ENCODE measurements at regions not wholly inside any gene's neighbourhood (a gene's known extent, or its start where the extent isn't known, plus 50 kb on each side); places are given as distances from the start of the nearest gene placed in this dataset.

- H3K9me3 ChIP-seq (ENCODE audit: control insufficient read depth, low read length) = no peaks in the 10 kb centered on the region
- H3K36me3 ChIP-seq (ENCODE audit: control insufficient read depth, insufficient read depth, low read length) = no peaks in the 10 kb centered on the region
- no peak overlapping the region for H3K4me3 ChIP-seq (ENCODE audit: insufficient read depth, low read depth, low read length, poor library complexity, severe bottlenecking)
- no peak for DNase-seq
- H3K27ac ChIP-seq (ENCODE audit: insufficient read depth, low read length, poor library complexity, severe bottlenecking) = no peak overlapping the region
- no peaks in the 10 kb centered on the region for H3K4me1 ChIP-seq (ENCODE audit: control insufficient read depth, insufficient read depth, low read length, poor library complexity, severe bottlenecking)
- H3K27me3 ChIP-seq (replicated peaks; ENCODE audit: control insufficient read depth, insufficient read depth, low read length, poor library complexity, severe bottlenecking) = no peaks in the 10 kb centered on the region
Observed at GRCh38 chr4:111602848-111603247, 542.4 kb upstream of the FAM241A start.

- H3K27me3 ChIP-seq (replicated peaks; ENCODE audit: control insufficient read depth, insufficient read depth, low read length, poor library complexity, severe bottlenecking) = no peaks in the 10 kb centered on the region
- no peaks in the 10 kb centered on the region for H3K36me3 ChIP-seq (ENCODE audit: control insufficient read depth, insufficient read depth, low read length)
- H3K27ac ChIP-seq (ENCODE audit: insufficient read depth, low read length, poor library complexity, severe bottlenecking) = no peak overlapping the region
- no peak for DNase-seq
- H3K9me3 ChIP-seq (ENCODE audit: control insufficient read depth, low read length) = no peaks in the 10 kb centered on the region
- H3K4me3 ChIP-seq (ENCODE audit: insufficient read depth, low read depth, low read length, poor library complexity, severe bottlenecking) = no peak overlapping the region
- H3K4me1 ChIP-seq (ENCODE audit: control insufficient read depth, insufficient read depth, low read length, poor library complexity, severe bottlenecking) = no peaks in the 10 kb centered on the region
Observed at GRCh38 chr4:111605111-111605510, 540.1 kb upstream of the FAM241A start.

DNA sequence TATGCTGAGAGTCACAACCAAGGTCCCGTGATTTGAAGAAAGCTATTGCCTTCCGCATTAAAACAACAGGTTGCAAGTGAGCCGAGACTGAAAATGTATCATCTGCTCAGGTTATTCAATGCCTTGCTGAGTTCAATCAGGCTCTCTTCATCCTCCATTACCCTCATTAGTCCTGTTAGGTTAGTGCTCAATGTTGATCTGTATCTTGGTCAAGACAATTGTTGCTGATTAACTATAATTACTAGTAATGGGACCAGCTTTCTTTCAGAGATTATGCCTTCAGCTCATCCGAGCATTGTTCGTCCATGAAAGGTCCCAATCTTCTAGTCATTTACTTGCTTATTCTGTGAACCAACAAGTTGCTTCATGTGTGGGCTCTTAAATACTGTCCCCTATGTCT is 534.6 kb upstream of the FAM241A start:
- H3K4me1 ChIP-seq (ENCODE audit: control insufficient read depth, insufficient read depth, low read length, poor library complexity, severe bottlenecking) = no peaks in the 10 kb centered on the region
- H3K36me3 ChIP-seq (ENCODE audit: control insufficient read depth, insufficient read depth, low read length) = no peaks in the 10 kb centered on the region
- no peak overlapping the region for H3K27ac ChIP-seq (ENCODE audit: insufficient read depth, low read length, poor library complexity, severe bottlenecking)
- no peaks in the 10 kb centered on the region for H3K27me3 ChIP-seq (replicated peaks; ENCODE audit: control insufficient read depth, insufficient read depth, low read length, poor library complexity, severe bottlenecking)
- DNase-seq = no peak
- no peak overlapping the region for H3K4me3 ChIP-seq (ENCODE audit: insufficient read depth, low read depth, low read length, poor library complexity, severe bottlenecking)
- H3K9me3 ChIP-seq (ENCODE audit: control insufficient read depth, low read length) = no peaks in the 10 kb centered on the region

- no peaks in the 10 kb centered on the region for H3K36me3 ChIP-seq (ENCODE audit: control insufficient read depth, insufficient read depth, low read length)
- no peaks in the 10 kb centered on the region for H3K9me3 ChIP-seq (ENCODE audit: control insufficient read depth, low read length)
- no peak overlapping the region for H3K4me3 ChIP-seq (ENCODE audit: insufficient read depth, low read depth, low read length, poor library complexity, severe bottlenecking)
- no peaks in the 10 kb centered on the region for H3K27me3 ChIP-seq (replicated peaks; ENCODE audit: control insufficient read depth, insufficient read depth, low read length, poor library complexity, severe bottlenecking)
- H3K4me1 ChIP-seq (ENCODE audit: control insufficient read depth, insufficient read depth, low read length, poor library complexity, severe bottlenecking) = no peaks in the 10 kb centered on the region
- H3K27ac ChIP-seq (ENCODE audit: insufficient read depth, low read length, poor library complexity, severe bottlenecking) = no peak overlapping the region
- DNase-seq = no peak
Observed at GRCh38 chr4:111618908-111619307, 526.3 kb upstream of the FAM241A start.

DNA sequence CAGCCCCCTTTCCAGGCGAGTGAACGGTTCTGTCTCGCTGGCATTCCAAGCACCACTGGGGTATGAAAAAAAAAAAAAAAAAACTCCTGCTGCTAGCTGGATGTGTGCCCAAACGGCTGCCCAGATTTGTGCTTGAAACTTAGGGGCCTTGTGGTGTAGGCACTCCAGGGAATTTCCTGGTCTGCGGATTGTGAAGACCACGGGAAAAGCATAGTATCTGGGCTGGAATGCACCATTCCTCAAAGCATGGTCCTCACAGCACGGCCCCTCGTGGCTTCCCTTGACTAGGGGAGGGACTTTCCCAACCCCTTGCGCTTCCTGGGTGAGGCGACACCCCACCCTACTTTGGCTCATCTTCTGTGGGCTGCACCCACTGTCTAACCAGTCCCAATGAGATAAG is 516.8 kb upstream of the FAM241A start:
- no peaks in the 10 kb centered on the region for H3K36me3 ChIP-seq (ENCODE audit: control insufficient read depth, insufficient read depth, low read length)
- no peaks in the 10 kb centered on the region for H3K9me3 ChIP-seq (ENCODE audit: control insufficient read depth, low read length)
- DNase-seq = no peak
- H3K27me3 ChIP-seq (replicated peaks; ENCODE audit: control insufficient read depth, insufficient read depth, low read length, poor library complexity, severe bottlenecking) = no peaks in the 10 kb centered on the region
- no peaks in the 10 kb centered on the region for H3K4me1 ChIP-seq (ENCODE audit: control insufficient read depth, insufficient read depth, low read length, poor library complexity, severe bottlenecking)
- H3K4me3 ChIP-seq (ENCODE audit: insufficient read depth, low read depth, low read length, poor library complexity, severe bottlenecking) = no peak overlapping the region
- no peak overlapping the region for H3K27ac ChIP-seq (ENCODE audit: insufficient read depth, low read length, poor library complexity, severe bottlenecking)

- DNase-seq = no peak
- Histone ChIP-seq H3K36me3 (ENCODE audit: control insufficient read depth, insufficient read depth, low read length) (no peaks in the 10 kb centered on the region), H3K27me3 (replicated peaks; ENCODE audit: control insufficient read depth, insufficient read depth, low read length, poor library complexity, severe bottlenecking) (no peaks in the 10 kb centered on the region), H3K4me3 (ENCODE audit: insufficient read depth, low read depth, low read length, poor library complexity, severe bottlenecking) (no peak overlapping the region), H3K9me3 (ENCODE audit: control insufficient read depth, low read length) (no peaks in the 10 kb centered on the region), H3K27ac (ENCODE audit: insufficient read depth, low read length, poor library complexity, severe bottlenecking) (no peak overlapping the region), H3K4me1 (ENCODE audit: control insufficient read depth, insufficient read depth, low read length, poor library complexity, severe bottlenecking) (no peaks in the 10 kb centered on the region)
Observed at GRCh38 chr4:111630705-111631104, 514.5 kb upstream of the FAM241A start.

- H3K4me1 ChIP-seq (ENCODE audit: control insufficient read depth, insufficient read depth, low read length, poor library complexity, severe bottlenecking) = no peaks in the 10 kb centered on the region
- no peak overlapping the region for H3K4me3 ChIP-seq (ENCODE audit: insufficient read depth, low read depth, low read length, poor library complexity, severe bottlenecking)
- H3K27ac ChIP-seq (ENCODE audit: insufficient read depth, low read length, poor library complexity, severe bottlenecking) = no peak overlapping the region
- H3K9me3 ChIP-seq (ENCODE audit: control insufficient read depth, low read length) = no peaks in the 10 kb centered on the region
- no peak for DNase-seq
- no peaks in the 10 kb centered on the region for H3K27me3 ChIP-seq (replicated peaks; ENCODE audit: control insufficient read depth, insufficient read depth, low read length, poor library complexity, severe bottlenecking)
- H3K36me3 ChIP-seq (ENCODE audit: control insufficient read depth, insufficient read depth, low read length) = no peaks in the 10 kb centered on the region
Observed at GRCh38 chr4:111631215-111631999, 513.8 kb upstream of the FAM241A start.

DNA sequence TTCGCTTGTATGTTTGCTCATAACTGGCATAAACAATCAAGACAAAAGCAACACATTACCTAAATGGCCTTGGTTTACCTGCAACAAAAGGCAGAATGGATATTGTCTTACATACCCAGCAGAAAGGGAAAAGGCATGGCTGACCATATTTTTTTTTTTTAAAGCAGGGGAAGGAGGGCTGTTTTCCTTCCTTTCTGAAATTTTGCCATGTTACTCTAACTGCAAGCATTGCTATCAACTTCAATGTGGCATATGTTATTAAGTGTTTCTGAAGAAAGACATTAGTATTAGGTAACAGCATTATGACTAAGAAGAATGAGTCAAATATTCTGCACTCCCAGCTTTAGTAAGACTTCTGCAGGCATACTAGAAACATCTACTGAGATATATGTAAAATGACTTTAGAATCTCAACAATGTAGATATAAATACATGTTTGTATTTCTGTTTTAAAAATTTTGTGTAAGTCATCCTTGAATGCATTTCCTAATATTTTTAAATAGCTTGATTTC is 512.6 kb upstream of the FAM241A start:
- DNase-seq = no peak
- Histone ChIP-seq H3K9me3 (ENCODE audit: control insufficient read depth, low read length) (no peaks in the 10 kb centered on the region), H3K27me3 (replicated peaks; ENCODE audit: control insufficient read depth, insufficient read depth, low read length, poor library complexity, severe bottlenecking) (no peaks in the 10 kb centered on the region), H3K36me3 (ENCODE audit: control insufficient read depth, insufficient read depth, low read length) (no peaks in the 10 kb centered on the region), H3K27ac (ENCODE audit: insufficient read depth, low read length, poor library complexity, severe bottlenecking) (no peak overlapping the region), H3K4me1 (ENCODE audit: control insufficient read depth, insufficient read depth, low read length, poor library complexity, severe bottlenecking) (no peaks in the 10 kb centered on the region), H3K4me3 (ENCODE audit: insufficient read depth, low read depth, low read length, poor library complexity, severe bottlenecking) (no peak overlapping the region)

DNA sequence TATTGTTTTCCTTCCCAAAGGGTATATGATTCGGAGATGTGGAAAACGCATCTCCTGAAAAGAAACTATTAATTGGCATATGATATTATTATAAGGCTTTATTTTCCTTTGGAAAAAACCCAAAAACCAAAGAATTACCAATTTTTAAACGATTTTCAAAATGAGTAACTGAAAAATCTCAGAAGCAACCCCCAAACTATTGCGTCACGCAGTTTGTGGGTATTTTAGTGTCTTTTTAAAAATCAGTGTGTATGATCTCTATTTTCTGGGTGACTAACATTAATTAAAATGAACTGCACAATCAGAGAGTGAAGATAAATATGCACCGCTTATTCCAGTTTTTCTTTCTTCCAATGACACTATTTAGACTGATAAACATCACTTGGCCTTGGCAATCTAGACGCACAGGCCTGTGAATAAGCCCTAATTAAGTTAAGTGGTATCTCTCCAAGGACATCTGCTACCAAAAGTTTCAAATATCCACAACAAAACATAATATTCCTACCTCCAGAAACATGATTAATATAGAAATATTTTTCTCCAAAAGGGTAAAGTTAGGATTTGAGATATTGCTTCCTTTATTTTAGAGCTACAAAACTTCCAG is 511.5 kb upstream of the FAM241A start:
- H3K27me3 ChIP-seq (replicated peaks; ENCODE audit: control insufficient read depth, insufficient read depth, low read length, poor library complexity, severe bottlenecking) = no peaks in the 10 kb centered on the region
- DNase-seq = no peak
- no peaks in the 10 kb centered on the region for H3K4me1 ChIP-seq (ENCODE audit: control insufficient read depth, insufficient read depth, low read length, poor library complexity, severe bottlenecking)
- no peak overlapping the region for H3K4me3 ChIP-seq (ENCODE audit: insufficient read depth, low read depth, low read length, poor library complexity, severe bottlenecking)
- no peak overlapping the region for H3K27ac ChIP-seq (ENCODE audit: insufficient read depth, low read length, poor library complexity, severe bottlenecking)
- no peaks in the 10 kb centered on the region for H3K36me3 ChIP-seq (ENCODE audit: control insufficient read depth, insufficient read depth, low read length)
- no peaks in the 10 kb centered on the region for H3K9me3 ChIP-seq (ENCODE audit: control insufficient read depth, low read length)

GRCh38 chr4:111635646-111636045 is 509.6 kb upstream of the FAM241A start:
- Histone ChIP-seq H3K27me3 (replicated peaks; ENCODE audit: control insufficient read depth, insufficient read depth, low read length, poor library complexity, severe bottlenecking) (no peaks in the 10 kb centered on the region), H3K36me3 (ENCODE audit: control insufficient read depth, insufficient read depth, low read length) (no peaks in the 10 kb centered on the region), H3K4me1 (ENCODE audit: control insufficient read depth, insufficient read depth, low read length, poor library complexity, severe bottlenecking) (no peaks in the 10 kb centered on the region), H3K9me3 (ENCODE audit: control insufficient read depth, low read length) (no peaks in the 10 kb centered on the region), H3K4me3 (ENCODE audit: insufficient read depth, low read depth, low read length, poor library complexity, severe bottlenecking) (no peak overlapping the region), H3K27ac (ENCODE audit: insufficient read depth, low read length, poor library complexity, severe bottlenecking) (no peak overlapping the region)
- no peak for DNase-seq
